ENCODE measurements at regions not wholly inside any gene's neighbourhood (a gene's known extent, or its start where the extent isn't known, plus 50 kb on each side); places are given as distances from the start of the nearest gene placed in this dataset.

GRCh38 chr10:6364893-6365292 is 162.2 kb downstream of the PFKFB3 start:
- 51% methylated on average over 3 of the region's 3 CpGs for WGBS
- H3K36me3 ChIP-seq: no peaks in the 10 kb centered on the region
- no peak for DNase-seq (ENCODE audit: extremely low spot score)
- no peaks in the 10 kb centered on the region for H3K9me3 ChIP-seq
- H3K4me3 ChIP-seq: no peak overlapping the region
- H3K27ac ChIP-seq (replicated peaks in 1 of 4): no peak overlapping the region
- H3K27me3 ChIP-seq: no peaks in the 10 kb centered on the region
- H3K4me1 ChIP-seq: no peaks in the 10 kb centered on the region
- intact Hi-C loops (cut with DNase I): no loop called here
- TF ChIP-seq EP300 (IDR thresholded peaks at IDR 0.05): no peak
- TF ChIP-seq POLR2A (IDR thresholded peaks at IDR 0.05; ENCODE audit: low read depth): no peak
- TF ChIP-seq POLR2AphosphoS5 (IDR thresholded peaks at IDR 0.05): no peak

GRCh38 chr10:6365384-6365783 is 162.7 kb downstream of the PFKFB3 start:
- H3K9me3 ChIP-seq: no peaks in the 10 kb centered on the region
- no peaks in the 10 kb centered on the region for H3K27me3 ChIP-seq
- WGBS: 76% methylated on average over 4 of the region's 4 CpGs
- no peaks in the 10 kb centered on the region for H3K36me3 ChIP-seq
- intact Hi-C loops (cut with DNase I): no loop called here
- TF ChIP-seq POLR2AphosphoS5 (IDR thresholded peaks at IDR 0.05) (no peak), CTCF (IDR thresholded peaks at IDR 0.05) (no peak), EP300 (IDR thresholded peaks at IDR 0.05) (no peak), POLR2A (IDR thresholded peaks at IDR 0.05; ENCODE audit: low read depth) (no peak)
- no peak overlapping the region for H3K4me3 ChIP-seq
- H3K4me1 ChIP-seq: no peaks in the 10 kb centered on the region
- DNase-seq (ENCODE audit: extremely low spot score): no peak
- no peak overlapping the region for H3K27ac ChIP-seq (replicated peaks in 1 of 4)
